HFFc6 (cell line): ENCODE measurements at regions not wholly inside any gene's neighbourhood (a gene's known extent, or its start where the extent isn't known, plus 50 kb on each side); places are given as distances from the start of the nearest gene placed in this dataset.

Experiments used
- DNase-seq: peaks from one replicate; pipeline ENCODE4 v3.0.0-alpha.2; 2018
- H3K27ac Mint-ChIP-seq: 2 replicates; pipeline ENCODE4 v1.8.0; 2020; ENCODE audit warnings: mild to moderate bottlenecking, mixed read lengths
- H3K27me3 Mint-ChIP-seq: 2 replicates; pipeline ENCODE4 v1.8.0; 2021; ENCODE audit warnings: mild to moderate bottlenecking, moderate library complexity, mixed read lengths; ENCODE audit not compliant: insufficient read depth
- H3K36me3 Mint-ChIP-seq: 2 replicates; pipeline ENCODE4 v1.8.0; 2021; ENCODE audit warnings: low read depth, mixed read lengths
- H3K4me1 Mint-ChIP-seq: 2 replicates; pipeline ENCODE4 v1.8.0; 2020; ENCODE audit warnings: low read depth, mixed read lengths
- H3K4me3 Mint-ChIP-seq: 2 replicates; pipeline ENCODE4 v1.8.0; 2020; ENCODE audit warnings: mild to moderate bottlenecking, moderate library complexity, mixed read lengths
- H3K9me3 Mint-ChIP-seq: 2 replicates; pipeline ENCODE4 v1.8.0; 2020; ENCODE audit warnings: mild to moderate bottlenecking, mixed read lengths
- CTCF ChIP-seq: fragments of 200-600 bp; sonication (generic); IDR thresholded peaks from 2 replicates; pipeline ENCODE4 v1.5.0; 2021; ENCODE audit warnings: antibody characterized with exemption, mild to moderate bottlenecking

GRCh38 chr16:88316941-88317612 lies 65.7 kb upstream of the ZNF469 start:
- H3K27ac Mint-ChIP-seq: peak overlapping the region; percentile 87
- DNase-seq: no peak
- no peaks in the 10 kb centered on the region; the same call in 1 of the 2 replicates for H3K27me3 Mint-ChIP-seq

GRCh38 chr16:88317613-88317965 lies 65.2 kb upstream of the ZNF469 start:
- Mint-ChIP-seq H3K36me3 (peaks cover 14% of the 10 kb centered on the region), H3K27me3 (no peaks in the 10 kb centered on the region; the same call in 1 of the 2 replicates), H3K4me3 (peak overlapping the region; percentile 34), H3K27ac (peak overlapping the region; percentile 87), H3K4me1 (peaks cover 37% of the 10 kb centered on the region), H3K9me3 (peaks cover 2% of the 10 kb centered on the region)
- no peak for TF ChIP-seq CTCF
- DNase-seq: peak; percentile 62

More at GRCh38 chr16:88316941-88317612, 65.7 kb upstream of the ZNF469 start:
- peak overlapping the region; percentile 34 for H3K4me3 Mint-ChIP-seq
- no peak for TF ChIP-seq CTCF
- peaks cover 19% of the 10 kb centered on the region for H3K36me3 Mint-ChIP-seq
- H3K4me1 Mint-ChIP-seq: peaks cover 37% of the 10 kb centered on the region
- peaks cover 7% of the 10 kb centered on the region for H3K9me3 Mint-ChIP-seq

- no peaks in the 10 kb centered on the region for H3K9me3 Mint-ChIP-seq
- peak overlapping the region; percentile 87 for H3K27ac Mint-ChIP-seq
- peak overlapping the region; percentile 34; the same call in 1 of the 2 replicates for H3K4me3 Mint-ChIP-seq
- no peaks in the 10 kb centered on the region; the same call in 1 of the 2 replicates for H3K27me3 Mint-ChIP-seq
- no peak for DNase-seq
- TF ChIP-seq CTCF: no peak
- H3K36me3 Mint-ChIP-seq: peaks cover 11% of the 10 kb centered on the region; the same call in 1 of the 2 replicates
- peaks cover 37% of the 10 kb centered on the region for H3K4me1 Mint-ChIP-seq
Observed at GRCh38 chr16:88318051-88318450, 64.7 kb upstream of the ZNF469 start.

- no peak overlapping the region for H3K4me3 Mint-ChIP-seq
- no peak overlapping the region for H3K27ac Mint-ChIP-seq
- TF ChIP-seq CTCF: no peak
- no peak for DNase-seq
- peaks cover 11% of the 10 kb centered on the region; the same call in 1 of the 2 replicates for H3K36me3 Mint-ChIP-seq
- H3K4me1 Mint-ChIP-seq: peaks cover 36% of the 10 kb centered on the region
- no peaks in the 10 kb centered on the region; the same call in 1 of the 2 replicates for H3K27me3 Mint-ChIP-seq
- H3K9me3 Mint-ChIP-seq: no peaks in the 10 kb centered on the region
Observed at GRCh38 chr16:88318521-88318920, 64.2 kb upstream of the ZNF469 start.

GRCh38 chr16:88319116-88319965 lies 63.4 kb upstream of the ZNF469 start:
- H3K27ac Mint-ChIP-seq: no peak overlapping the region

More at GRCh38 chr16:88319116-88319965, 63.4 kb upstream of the ZNF469 start:
- H3K4me1 Mint-ChIP-seq: peaks cover 28% of the 10 kb centered on the region
- no peak for TF ChIP-seq CTCF
- H3K36me3 Mint-ChIP-seq: peaks cover 11% of the 10 kb centered on the region; the same call in 1 of the 2 replicates
- H3K27me3 Mint-ChIP-seq: peaks cover under 1% of the 10 kb centered on the region
- H3K4me3 Mint-ChIP-seq: no peak overlapping the region
- H3K9me3 Mint-ChIP-seq: no peaks in the 10 kb centered on the region
- DNase-seq: no peak
